H9 (cell line): ENCODE measurements at regions not wholly inside any gene's neighbourhood (a gene's known extent, or its start where the extent isn't known, plus 50 kb on each side); places are given as distances from the start of the nearest gene placed in this dataset.

Source experiments
- DNase-seq: peaks from one replicate; pipeline ENCODE4 v3.0.0-alpha.2; 2017
- H2AFZ ChIP-seq: one replicate; pipeline ENCODE4 v1.6.1; 2013; ENCODE audit warnings: mild to moderate bottlenecking, low read length, control low read depth, moderate library complexity
- H2AK5ac ChIP-seq: 2 replicates; pipeline ENCODE4 v1.6.1; 2013; ENCODE audit warnings: low read length, control low read depth, mixed read lengths; ENCODE audit not compliant: insufficient read length
- H2BK120ac ChIP-seq: one replicate; pipeline ENCODE4 v1.6.1; 2013; ENCODE audit warnings: low read depth, mild to moderate bottlenecking, low read length, control low read depth, inconsistent platforms; ENCODE audit not compliant: poor library complexity, severe bottlenecking
- H2BK12ac ChIP-seq: 2 replicates; pipeline ENCODE4 v1.6.1; 2013; ENCODE audit warnings: low read length, control low read depth, mixed read lengths, low read depth; ENCODE audit not compliant: insufficient read length
- H2BK15ac ChIP-seq: 2 replicates; pipeline ENCODE4 v1.6.1; 2013; ENCODE audit warnings: low read depth, low read length, control low read depth
- H2BK20ac ChIP-seq: one replicate; pipeline ENCODE4 v1.6.1; 2013; ENCODE audit warnings: low read depth, mild to moderate bottlenecking, low read length, control low read depth, inconsistent platforms; ENCODE audit not compliant: poor library complexity, severe bottlenecking
- H2BK5ac ChIP-seq: 2 replicates; pipeline ENCODE4 v1.6.1; 2013; ENCODE audit warnings: low read length, control low read depth, mixed read lengths; ENCODE audit not compliant: insufficient read length
- H3K14ac ChIP-seq: 2 replicates; pipeline ENCODE4 v1.6.1; 2013; ENCODE audit warnings: low read length, control low read depth; ENCODE audit not compliant: insufficient read depth
- H3K18ac ChIP-seq: 2 replicates; pipeline ENCODE4 v1.6.1; 2013; ENCODE audit warnings: low read depth, mild to moderate bottlenecking, mixed read lengths, low read length, control low read depth; ENCODE audit not compliant: insufficient read length
- H3K23ac ChIP-seq: 2 replicates; pipeline ENCODE4 v1.6.1; 2013; ENCODE audit warnings: low read length, control low read depth, mixed read lengths, low read depth; ENCODE audit not compliant: insufficient read length
- H3K23me2 ChIP-seq: 2 replicates; pipeline ENCODE4 v1.6.1; 2013; ENCODE audit warnings: low read depth, mild to moderate bottlenecking, mixed read lengths, low read length, control low read depth; ENCODE audit not compliant: insufficient read length, poor library complexity, severe bottlenecking
- H3K27ac ChIP-seq: 2 replicates; pipeline ENCODE4 v1.5.1; 2013; ENCODE audit warnings: low read length, control low read depth, mixed read lengths, low read depth; ENCODE audit not compliant: insufficient read length
- H3K27me3 ChIP-seq: 2 replicates; pipeline ENCODE4 v1.6.1; 2013; ENCODE audit warnings: low read length, control low read depth, inconsistent platforms; ENCODE audit not compliant: insufficient read depth
- H3K4ac ChIP-seq: 2 replicates; pipeline ENCODE4 v1.6.1; 2013; ENCODE audit warnings: low read depth, mild to moderate bottlenecking, control low read depth, inconsistent platforms, low read length, moderate library complexity
- H3K4me1 ChIP-seq: 2 replicates; pipeline ENCODE4 v1.6.1; 2013; ENCODE audit warnings: low read length, control low read depth, inconsistent platforms; ENCODE audit not compliant: insufficient read depth
- H3K4me2 ChIP-seq: 2 replicates; pipeline ENCODE4 v1.6.1; 2013; ENCODE audit warnings: low read length, control low read depth, mixed read lengths; ENCODE audit not compliant: insufficient read length, insufficient read depth
- H3K56ac ChIP-seq: 2 replicates; pipeline ENCODE4 v1.6.1; 2013; ENCODE audit warnings: low read depth, mild to moderate bottlenecking, mixed read lengths, low read length, control low read depth; ENCODE audit not compliant: insufficient read length
- H3K79me1 ChIP-seq: 2 replicates; pipeline ENCODE4 v1.6.1; 2013; ENCODE audit warnings: low read depth, mild to moderate bottlenecking, moderate library complexity, low read length, control low read depth, inconsistent platforms; ENCODE audit not compliant: insufficient read depth, poor library complexity, severe bottlenecking
- H3K79me2 ChIP-seq: 2 replicates; pipeline ENCODE4 v1.6.1; 2013; ENCODE audit warnings: low read length, control low read depth, inconsistent platforms; ENCODE audit not compliant: insufficient read depth
- H3K9ac ChIP-seq: 2 replicates; pipeline ENCODE4 v1.6.1; 2013; ENCODE audit warnings: low read length, control low read depth, mixed read lengths; ENCODE audit not compliant: insufficient read length; ENCODE audit errors: extremely low read depth
- H3K9me3 ChIP-seq: one replicate; pipeline ENCODE4 v1.6.1; 2013; ENCODE audit warnings: low read depth, low read length, inconsistent platforms; ENCODE audit not compliant: control insufficient read depth
- H3T11ph ChIP-seq: one replicate; pipeline ENCODE4 v1.6.1; 2013; ENCODE audit warnings: mild to moderate bottlenecking, low read length, control low read depth, inconsistent platforms
- H4K20me1 ChIP-seq: one replicate; pipeline ENCODE4 v1.6.1; 2013; ENCODE audit not compliant: control insufficient read depth, insufficient read length, insufficient read depth
- H4K5ac ChIP-seq: 2 replicates; pipeline ENCODE4 v1.6.1; 2013; ENCODE audit warnings: low read depth, mild to moderate bottlenecking, mixed read lengths, low read length, control low read depth; ENCODE audit not compliant: insufficient read length
- H4K8ac ChIP-seq: replicated peaks from 2 replicates; pipeline ENCODE4 v1.6.1; 2013; ENCODE audit warnings: low read length, control low read depth, mixed read lengths, low read depth; ENCODE audit not compliant: insufficient read length
- H4K91ac ChIP-seq: 2 replicates; pipeline ENCODE4 v1.6.1; 2013; ENCODE audit warnings: low read depth, mild to moderate bottlenecking, moderate library complexity, mixed read lengths, low read length, control low read depth; ENCODE audit not compliant: insufficient read length
- H3K27ac Mint-ChIP-seq, 3 experiments: 2 replicates in 2 of 3; 3 replicates in 1 of 3; pipeline ENCODE4 v1.8.0; 2020 to 2021; ENCODE audit warnings: mixed read lengths in 3 of 3, mild to moderate bottlenecking in 1 of 3, moderate library complexity in 1 of 3
- H3K27me3 Mint-ChIP-seq: 2 replicates; pipeline ENCODE4 v1.8.0; 2021; ENCODE audit warnings: low read depth, mild to moderate bottlenecking, moderate library complexity, mixed read lengths
- H3K36me3 Mint-ChIP-seq, 3 experiments: 2 replicates in 2 of 3; 3 replicates in 1 of 3; pipeline ENCODE4 v1.8.0; 2020 to 2021; ENCODE audit warnings: low read depth in 3 of 3, mixed read lengths in 3 of 3; ENCODE audit not compliant: insufficient read depth in 1 of 3
- H3K4me1 Mint-ChIP-seq, 2 experiments: 2 replicates each; pipeline ENCODE4 v1.8.0; 2020; ENCODE audit warnings: mixed read lengths in 2 of 2
- H3K4me3 Mint-ChIP-seq, 2 experiments: 2 replicates in 1 of 2; 3 replicates in 1 of 2; pipeline ENCODE4 v1.8.0; 2020 to 2021; ENCODE audit warnings: mild to moderate bottlenecking in 2 of 2, mixed read lengths in 2 of 2, moderate library complexity in 1 of 2
- H3K9me3 Mint-ChIP-seq, 2 experiments: 2 replicates in 1 of 2; 3 replicates in 1 of 2; pipeline ENCODE4 v1.8.0; 2020; ENCODE audit warnings: mild to moderate bottlenecking in 2 of 2, mixed read lengths in 2 of 2, moderate library complexity in 1 of 2
- CTCF ChIP-seq: fragments of 200-600 bp; sonication (generic); conservative IDR thresholded peaks from 3 replicates; pipeline ENCODE4 v1.8.0; 2021; ENCODE audit warnings: antibody characterized with exemption, mild to moderate bottlenecking
- WGBS: extraction: QIAGEN DNeasy Blood & Tissue Kit; methylation state at CpG from one replicate; pipeline ENCODE4 v1.1.7; 2013; ENCODE audit warnings: missing lambda C conversion rate, low lambda C conversion rate, mixed read lengths; ENCODE audit not compliant: insufficient read length; ENCODE audit errors: extremely low coverage; 5-methylcytosine and 5-hydroxymethylcytosine counted together

- no peak overlapping the region for H3T11ph ChIP-seq
- H2BK120ac ChIP-seq: no peak overlapping the region
- Mint-ChIP-seq H3K27me3 (no peaks in the 10 kb centered on the region; the same call in 1 of the 2 replicates), H3K4me1 (no peaks in the 10 kb centered on the region), H3K4me3 (no peak overlapping the region), H3K36me3 (no peaks in the 10 kb centered on the region), H3K27ac (no peak overlapping the region; a peak in 1 of 7 replicates), H3K9me3 (no peaks in the 10 kb centered on the region)
- H3K4me2 ChIP-seq: no peak overlapping the region
- H2AK5ac ChIP-seq: no peak overlapping the region
- no peaks in the 10 kb centered on the region for H3K9me3 ChIP-seq
- no peak overlapping the region for H4K8ac ChIP-seq
- H3K23me2 ChIP-seq: no peaks in the 10 kb centered on the region
- no peak overlapping the region for H3K9ac ChIP-seq
- H3K27ac ChIP-seq: no peak overlapping the region
- no peak overlapping the region for H2BK5ac ChIP-seq
- H3K18ac ChIP-seq: no peak overlapping the region
- DNase-seq: no peak
- WGBS: no CpG with 5 or more reads among the region's 3 CpGs
- no peaks in the 10 kb centered on the region for H3K27me3 ChIP-seq
- no peak overlapping the region for H3K4ac ChIP-seq
- H4K5ac ChIP-seq: no peak overlapping the region
- no peaks in the 10 kb centered on the region for H3K4me1 ChIP-seq
- no peaks in the 10 kb centered on the region for H3K79me2 ChIP-seq
- no peak for TF ChIP-seq CTCF
- H2BK15ac ChIP-seq: no peak overlapping the region
- no peak overlapping the region for H2BK20ac ChIP-seq
- H3K79me1 ChIP-seq: no peaks in the 10 kb centered on the region
- H2BK12ac ChIP-seq: no peak overlapping the region
- H3K23ac ChIP-seq: no peak overlapping the region
- no peak overlapping the region for H4K91ac ChIP-seq
- no peak overlapping the region for H3K56ac ChIP-seq
- H3K14ac ChIP-seq: no peak overlapping the region
- H4K20me1 ChIP-seq: no peaks in the 10 kb centered on the region
- no peak overlapping the region for H2AFZ ChIP-seq
These were observed 235.3 kb downstream of the IGSF11 start for GRCh38 chr3:118799303-118799702.
